ENCODE measurements at regions not wholly inside any gene's neighbourhood (a gene's known extent, or its start where the extent isn't known, plus 50 kb on each side); places are given as distances from the start of the nearest gene placed in this dataset.
"Not testable (repeated sequence)": the region's sequence is repeated elsewhere in the genome, so short reads cannot be mapped to it uniquely, and the experiment has no call there.

DNA sequence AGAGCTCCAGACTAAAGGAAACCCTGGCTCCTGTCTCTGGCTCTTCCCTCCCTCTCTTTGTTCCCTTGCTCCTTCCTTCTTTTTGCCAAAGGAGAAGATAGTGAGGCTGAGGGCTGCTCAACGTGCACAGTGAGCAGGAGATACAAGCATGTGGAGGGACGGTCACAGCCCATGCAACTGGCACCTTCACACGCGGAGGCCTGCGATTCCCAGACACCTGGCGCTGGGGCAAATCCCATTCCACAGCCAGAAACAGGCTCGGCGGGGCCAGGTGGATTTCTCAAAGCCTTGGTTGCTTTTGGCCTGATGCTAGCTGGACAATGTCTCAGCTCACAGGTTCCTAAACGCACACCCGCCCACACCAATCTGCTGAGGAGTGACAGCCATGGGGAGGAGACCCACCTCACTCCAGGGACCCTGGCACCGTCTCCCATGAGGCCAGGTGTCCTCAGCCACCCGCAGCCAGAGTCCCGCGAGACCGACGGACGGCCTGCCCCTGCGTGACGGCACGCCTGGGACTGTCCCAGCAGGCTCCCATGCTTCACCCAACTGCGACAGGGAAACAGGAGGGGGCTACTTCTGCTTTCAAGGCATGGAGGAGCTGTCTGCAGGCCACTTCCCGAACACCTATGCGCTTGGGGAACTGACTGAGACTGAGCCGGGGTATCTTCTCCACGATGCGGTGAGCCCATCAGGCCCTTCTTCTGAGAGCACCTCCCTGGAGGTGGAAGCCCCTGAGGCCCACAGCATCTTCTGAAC is 56.2 kb upstream of the SPN start:
- DNase-seq; H3K36me3 ChIP-seq (ENCODE audit: control insufficient read depth in 2 of 2, extremely low read depth in 1 of 2, insufficient read depth in 1 of 2, low read length in 1 of 2); H3K9me3 Mint-ChIP-seq; H3K9me3 ChIP-seq; H3K27ac ChIP-seq (ENCODE audit: low read length); H3K27me3 ChIP-seq (replicated peaks in 1 of 2; ENCODE audit: control insufficient read depth in 2 of 2, extremely low read depth in 1 of 2, insufficient read depth in 2 of 2, low read length in 1 of 2); POLR2A ChIA-PET; H3K36me3 Mint-ChIP-seq; H3K4me3 Mint-ChIP-seq; H3K27ac Mint-ChIP-seq; H3K27me3 Mint-ChIP-seq; CTCF ChIA-PET; H3K4me3 ChIP-seq (ENCODE audit: control insufficient read depth in 1 of 2, extremely low read depth in 1 of 2, low read length in 1 of 2): not testable (repeated sequence)
- H3K4me1 ChIP-seq (ENCODE audit: control insufficient read depth in 1 of 2, extremely low read depth in 1 of 2, insufficient read depth in 2 of 2, low read length in 2 of 2): peaks cover 3 to 21% of the 10 kb centered on the region in 2 experiments
- peaks cover 20 to 60% (median 50%) of the 10 kb centered on the region in 3 donors for H3K4me1 Mint-ChIP-seq
- WGBS (ENCODE audit: insufficient coverage): 85% methylated on average over 15 of the region's 26 CpGs
- peak in 1 of 4 experiments; percentile 2 for ATAC-seq (replicated peaks in 1 of 4)

DNA sequence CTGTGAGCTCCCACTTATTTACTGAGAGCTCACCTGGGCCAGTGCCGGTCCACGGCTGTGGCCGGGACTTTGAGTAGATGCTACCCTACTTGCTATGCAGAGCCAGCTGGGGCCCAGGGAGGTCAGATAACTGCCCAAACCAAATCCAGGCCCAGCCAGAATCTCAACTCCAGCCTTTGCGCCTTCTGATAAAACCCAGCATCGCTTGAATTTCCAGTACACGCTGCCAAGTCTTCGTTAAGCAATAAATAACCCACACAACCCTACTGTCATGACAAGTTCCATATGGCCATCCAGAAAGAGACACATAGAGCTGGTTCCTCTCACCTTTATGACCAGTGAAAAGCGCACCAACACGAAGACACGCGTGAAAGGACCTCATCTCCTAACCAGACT is 55.6 kb upstream of the SPN start:
- H3K9me3 Mint-ChIP-seq; H3K27me3 ChIP-seq (replicated peaks in 1 of 2; ENCODE audit: control insufficient read depth in 2 of 2, extremely low read depth in 1 of 2, insufficient read depth in 2 of 2, low read length in 1 of 2); CTCF ChIA-PET; ATAC-seq (replicated peaks in 1 of 4); H3K4me3 Mint-ChIP-seq; H3K9me3 ChIP-seq; POLR2A ChIA-PET; H3K36me3 ChIP-seq (ENCODE audit: control insufficient read depth in 2 of 2, extremely low read depth in 1 of 2, insufficient read depth in 1 of 2, low read length in 1 of 2); H3K36me3 Mint-ChIP-seq; H3K27me3 Mint-ChIP-seq; H3K4me3 ChIP-seq (ENCODE audit: control insufficient read depth in 1 of 2, extremely low read depth in 1 of 2, low read length in 1 of 2); DNase-seq; H3K27ac ChIP-seq (ENCODE audit: low read length): not testable (repeated sequence)
- Mint-ChIP-seq H3K27ac (peak overlapping the region in 1 of 2 donors; percentile 69), H3K4me1 (peaks cover 21 to 55% (median 45%) of the 10 kb centered on the region in 3 donors)
- peaks cover 3 to 15% of the 10 kb centered on the region in 2 experiments for H3K4me1 ChIP-seq (ENCODE audit: control insufficient read depth in 1 of 2, extremely low read depth in 1 of 2, insufficient read depth in 2 of 2, low read length in 2 of 2)
- WGBS (ENCODE audit: insufficient coverage): 88% methylated on average over 6 of the region's 11 CpGs

DNA sequence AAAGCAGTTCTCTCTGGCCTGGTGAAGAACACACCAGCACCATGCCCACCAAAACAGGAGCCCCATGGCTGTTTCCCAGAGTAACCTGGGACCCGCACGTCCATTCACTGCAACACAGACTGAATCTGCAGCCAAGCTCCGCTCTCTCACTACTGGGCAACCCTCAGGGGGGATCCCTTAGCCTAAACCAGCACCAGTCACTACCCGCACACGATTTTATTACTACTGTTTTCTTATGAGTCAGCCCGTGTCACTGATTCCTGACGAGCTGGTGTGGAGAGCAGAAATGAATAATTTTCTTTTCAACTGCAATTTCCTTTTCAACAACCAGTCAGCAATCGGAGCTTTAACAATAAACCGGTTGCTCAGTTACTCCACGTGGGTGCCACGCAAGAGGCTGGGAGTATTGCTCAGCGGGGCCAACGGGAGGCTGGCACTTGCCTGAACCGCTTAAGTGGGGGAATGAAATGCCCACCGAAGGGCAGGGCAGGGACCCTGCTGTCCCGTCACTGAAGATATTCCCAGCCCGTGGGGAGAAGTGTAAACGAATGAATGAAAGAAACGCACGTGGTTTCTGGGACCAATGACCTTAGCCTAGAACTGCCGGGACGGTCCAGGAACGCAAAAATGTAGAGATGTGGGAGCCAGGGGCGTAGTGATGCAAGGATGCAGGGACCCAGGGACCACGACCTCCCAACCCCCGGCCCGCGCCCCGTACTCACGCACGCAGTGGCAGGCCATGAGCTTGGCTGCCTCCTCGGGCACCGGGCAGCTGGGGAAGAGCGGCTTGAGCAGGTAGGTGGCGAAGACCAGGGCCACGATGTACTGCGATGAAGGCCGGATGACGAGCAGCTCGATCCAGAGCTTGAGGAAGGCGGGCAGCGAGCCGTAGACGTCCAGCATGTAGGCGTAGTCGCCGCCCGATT is 50.4 kb upstream of the SPN start:
- POLR2A ChIA-PET: interaction anchor here in 1 of 2 donors (0.6 to 0.7 kb wide), 3 partner anchors 13 to 794 kb away, joined by 3 read pairs; no protein-coding TSS in a partner anchor

More for the DNA sequence above, 50.4 kb upstream of the SPN start:
- Histone ChIP-seq H3K4me3 (ENCODE audit: control insufficient read depth in 1 of 2, extremely low read depth in 1 of 2, low read length in 1 of 2) (peak overlapping the region; percentile 69 to 70), H3K27ac (ENCODE audit: low read length) (peak overlapping the region; percentile 53), H3K4me1 (ENCODE audit: control insufficient read depth in 1 of 2, extremely low read depth in 1 of 2, insufficient read depth in 2 of 2, low read length in 2 of 2) (peaks cover 3 to 11% of the 10 kb centered on the region in 2 experiments)
- H3K4me1 Mint-ChIP-seq: peaks cover 20 to 30% (median 21%) of the 10 kb centered on the region in 3 donors
- H3K36me3 Mint-ChIP-seq; H3K36me3 ChIP-seq (ENCODE audit: control insufficient read depth in 2 of 2, extremely low read depth in 1 of 2, insufficient read depth in 1 of 2, low read length in 1 of 2); H3K9me3 ChIP-seq; H3K27me3 ChIP-seq (replicated peaks in 1 of 2; ENCODE audit: control insufficient read depth in 2 of 2, extremely low read depth in 1 of 2, insufficient read depth in 2 of 2, low read length in 1 of 2); H3K27me3 Mint-ChIP-seq; H3K9me3 Mint-ChIP-seq; CTCF ChIA-PET: not testable (repeated sequence)
- ATAC-seq (replicated peaks in 1 of 4) (peak; percentile 25 to 56 (median 40)), DNase-seq (peak in 4 of 35 experiments; percentile 6 to 36 (median 26))
- H3K27ac Mint-ChIP-seq: peak overlapping the region; percentile 89 to 91
- peak overlapping the region; percentile 85 to 95 (median 91) for H3K4me3 Mint-ChIP-seq
- WGBS (ENCODE audit: insufficient coverage): 2% methylated on average over 12 of the region's 48 CpGs
